ENCODE measurements at regions not wholly inside any gene's neighbourhood (a gene's known extent, or its start where the extent isn't known, plus 50 kb on each side); places are given as distances from the start of the nearest gene placed in this dataset.

DNA sequence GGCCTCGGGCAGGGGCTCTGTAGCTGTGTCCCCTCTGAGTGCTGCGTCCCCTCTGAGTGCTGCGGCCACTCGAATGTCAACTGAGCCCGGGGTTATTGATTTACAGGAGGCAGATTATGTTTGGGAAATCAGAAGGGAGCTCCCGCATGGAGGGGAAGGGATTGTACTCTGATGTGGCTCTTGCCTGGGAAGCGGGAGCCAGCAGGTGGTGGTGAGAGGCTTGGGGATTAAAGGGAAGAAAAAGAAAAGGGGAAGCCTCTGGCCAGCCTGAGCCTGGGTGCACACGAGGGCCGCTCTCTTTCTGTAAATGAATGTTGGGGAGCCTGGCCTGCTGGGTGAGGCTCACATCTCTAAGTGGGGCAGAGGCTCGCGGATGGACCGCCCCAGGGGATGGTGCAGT lies 143.7 kb downstream of the AACS start (continued):
- TF ChIP-seq, protein P1, sequence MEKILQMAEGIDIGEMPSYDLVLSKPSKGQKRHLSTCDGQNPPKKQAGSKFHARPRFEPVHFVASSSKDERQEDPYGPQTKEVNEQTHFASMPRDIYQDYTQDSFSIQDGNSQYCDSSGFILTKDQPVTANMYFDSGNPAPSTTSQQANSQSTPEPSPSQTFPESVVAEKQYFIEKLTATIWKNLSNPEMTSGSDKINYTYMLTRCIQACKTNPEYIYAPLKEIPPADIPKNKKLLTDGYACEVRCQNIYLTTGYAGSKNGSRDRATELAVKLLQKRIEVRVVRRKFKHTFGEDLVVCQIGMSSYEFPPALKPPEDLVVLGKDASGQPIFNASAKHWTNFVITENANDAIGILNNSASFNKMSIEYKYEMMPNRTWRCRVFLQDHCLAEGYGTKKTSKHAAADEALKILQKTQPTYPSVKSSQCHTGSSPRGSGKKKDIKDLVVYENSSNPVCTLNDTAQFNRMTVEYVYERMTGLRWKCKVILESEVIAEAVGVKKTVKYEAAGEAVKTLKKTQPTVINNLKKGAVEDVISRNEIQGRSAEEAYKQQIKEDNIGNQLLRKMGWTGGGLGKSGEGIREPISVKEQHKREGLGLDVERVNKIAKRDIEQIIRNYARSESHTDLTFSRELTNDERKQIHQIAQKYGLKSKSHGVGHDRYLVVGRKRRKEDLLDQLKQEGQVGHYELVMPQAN (conservative IDR thresholded peaks at IDR 0.05): no peak

DNA sequence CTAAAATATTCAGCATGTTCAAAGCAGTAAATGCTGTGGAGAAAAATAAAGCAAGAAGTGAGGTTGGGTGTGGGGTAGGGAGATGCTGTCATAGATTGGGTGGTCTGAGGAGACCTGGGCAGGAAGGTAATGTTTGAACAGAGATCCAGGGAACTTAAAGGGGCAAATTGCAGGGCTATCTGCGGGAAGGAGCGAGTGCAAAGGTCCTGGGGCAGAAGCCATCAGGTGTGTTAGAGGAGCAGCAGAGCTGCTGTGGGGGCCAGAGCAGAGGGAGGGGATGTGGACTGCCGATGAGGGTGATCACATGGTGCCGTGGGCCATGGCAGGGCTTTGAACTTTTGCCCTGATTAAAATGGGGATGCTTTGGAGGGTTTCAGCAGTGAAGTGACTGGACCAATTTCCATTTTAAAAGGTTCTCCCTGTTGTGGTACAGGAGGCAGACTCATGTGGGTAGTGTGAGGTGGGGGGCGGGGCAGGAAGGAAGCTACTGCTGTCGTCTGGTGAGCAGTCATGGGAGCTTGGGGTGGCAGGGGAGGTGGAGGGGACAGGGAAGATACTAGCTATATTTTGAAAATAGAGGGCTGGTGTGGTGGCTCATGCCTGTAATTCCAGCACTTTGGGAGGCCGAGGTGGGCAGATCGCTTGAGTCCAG lies 145.0 kb downstream of the AACS start:
- H3K4me3 ChIP-seq: no peak overlapping the region
- ATAC-seq (no peak), DNase-seq (ENCODE audit: low read depth, low spot score) (no peak), FAIRE-seq (no peak)
- H2AFZ ChIP-seq (ENCODE audit: control insufficient read depth, low read depth, low read length): no peak overlapping the region
- no peaks in the 10 kb centered on the region for H4K20me1 ChIP-seq (ENCODE audit: control insufficient read depth, insufficient read depth)
- H3K79me2 ChIP-seq (ENCODE audit: control insufficient read depth, insufficient read depth, low read length): no peaks in the 10 kb centered on the region
- no peaks in the 10 kb centered on the region for H3K27me3 ChIP-seq (replicated peaks in 1 of 2; ENCODE audit: control insufficient read depth in 2 of 2, insufficient read depth in 2 of 2, low read length in 1 of 2)
- no peak overlapping the region for H3K9ac ChIP-seq (ENCODE audit: control insufficient read depth, insufficient read depth, low read length)
- ChIA-PET RAD21 (ENCODE audit: unreplicated experiment) (interaction anchor here (1.1 kb wide), 1 partner anchor 27 kb away, joined by 3 read pairs; no protein-coding TSS in a partner anchor), CTCF (interaction anchor here (1.2 to 1.5 kb wide), 2 partner anchors 7 to 10 kb away, joined by 3 to 4 read pairs; no protein-coding TSS in a partner anchor), SMC1A (ENCODE audit: uncharacterized antibody, unreplicated experiment) (interaction anchor here (1.4 kb wide), 1 partner anchor 9 kb away, joined by 3 read pairs; no protein-coding TSS in a partner anchor), POLR2A (no interaction called here)
- no peak overlapping the region for H3K4me2 ChIP-seq (ENCODE audit: control insufficient read depth, insufficient read depth)
- H3K4me1 ChIP-seq (ENCODE audit: control insufficient read depth, insufficient read depth, low read length): no peaks in the 10 kb centered on the region
- H3K36me3 ChIP-seq (ENCODE audit: control insufficient read depth in 2 of 2, insufficient read depth in 2 of 2, low read length in 1 of 2): no peaks in the 10 kb centered on the region
- no peaks in the 10 kb centered on the region for H3K9me3 ChIP-seq (replicated peaks; ENCODE audit: control insufficient read depth, insufficient read depth, low read length)
- in situ Hi-C loops (cut with MboI): no loop called here
- intact Hi-C loops (cut with micrococcal nuclease; ENCODE audit: unreplicated experiment): no loop called here
- no TSS peak for BruUV-seq (replicated peaks)
- H3K27ac ChIP-seq (ENCODE audit: control insufficient read depth, insufficient read depth): no peak overlapping the region
- WGBS (ENCODE audit: insufficient coverage, insufficient replicate concordance, low lambda C conversion rate, missing lambda C conversion rate): 31% methylated on average over 8 of the region's 8 CpGs
- TF ChIP-seq GATAD2B (conservative IDR thresholded peaks at IDR 0.05; ENCODE audit: low read depth) (no peak), MTA3 (IDR thresholded peaks at IDR 0.05; ENCODE audit: borderline replicate concordance, low read length) (no peak), BHLHE40 (IDR thresholded peaks at IDR 0.05; ENCODE audit: borderline replicate concordance in 1 of 2, low read depth in 2 of 2, low read length in 1 of 2) (no peak), EZH2 (IDR thresholded peaks at IDR 0.05; ENCODE audit: borderline replicate concordance, control insufficient read depth, low read depth, low read length) (no peak), ZNF622 (IDR thresholded peaks at IDR 0.05) (no peak), ZNF207 (IDR thresholded peaks at IDR 0.05; ENCODE audit: borderline replicate concordance) (no peak), CHD1 (IDR thresholded peaks at IDR 0.05; ENCODE audit: low read depth, low read length) (no peak), SMAD1 (IDR thresholded peaks at IDR 0.05; ENCODE audit: low read depth, partially characterized antibody) (no peak)
- TF ChIP-seq, protein P2, sequence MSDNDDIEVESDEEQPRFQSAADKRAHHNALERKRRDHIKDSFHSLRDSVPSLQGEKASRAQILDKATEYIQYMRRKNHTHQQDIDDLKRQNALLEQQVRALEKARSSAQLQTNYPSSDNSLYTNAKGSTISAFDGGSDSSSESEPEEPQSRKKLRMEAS (IDR thresholded peaks at IDR 0.05; ENCODE audit: low read depth, low read length): no peak
- TF ChIP-seq, protein P3, sequence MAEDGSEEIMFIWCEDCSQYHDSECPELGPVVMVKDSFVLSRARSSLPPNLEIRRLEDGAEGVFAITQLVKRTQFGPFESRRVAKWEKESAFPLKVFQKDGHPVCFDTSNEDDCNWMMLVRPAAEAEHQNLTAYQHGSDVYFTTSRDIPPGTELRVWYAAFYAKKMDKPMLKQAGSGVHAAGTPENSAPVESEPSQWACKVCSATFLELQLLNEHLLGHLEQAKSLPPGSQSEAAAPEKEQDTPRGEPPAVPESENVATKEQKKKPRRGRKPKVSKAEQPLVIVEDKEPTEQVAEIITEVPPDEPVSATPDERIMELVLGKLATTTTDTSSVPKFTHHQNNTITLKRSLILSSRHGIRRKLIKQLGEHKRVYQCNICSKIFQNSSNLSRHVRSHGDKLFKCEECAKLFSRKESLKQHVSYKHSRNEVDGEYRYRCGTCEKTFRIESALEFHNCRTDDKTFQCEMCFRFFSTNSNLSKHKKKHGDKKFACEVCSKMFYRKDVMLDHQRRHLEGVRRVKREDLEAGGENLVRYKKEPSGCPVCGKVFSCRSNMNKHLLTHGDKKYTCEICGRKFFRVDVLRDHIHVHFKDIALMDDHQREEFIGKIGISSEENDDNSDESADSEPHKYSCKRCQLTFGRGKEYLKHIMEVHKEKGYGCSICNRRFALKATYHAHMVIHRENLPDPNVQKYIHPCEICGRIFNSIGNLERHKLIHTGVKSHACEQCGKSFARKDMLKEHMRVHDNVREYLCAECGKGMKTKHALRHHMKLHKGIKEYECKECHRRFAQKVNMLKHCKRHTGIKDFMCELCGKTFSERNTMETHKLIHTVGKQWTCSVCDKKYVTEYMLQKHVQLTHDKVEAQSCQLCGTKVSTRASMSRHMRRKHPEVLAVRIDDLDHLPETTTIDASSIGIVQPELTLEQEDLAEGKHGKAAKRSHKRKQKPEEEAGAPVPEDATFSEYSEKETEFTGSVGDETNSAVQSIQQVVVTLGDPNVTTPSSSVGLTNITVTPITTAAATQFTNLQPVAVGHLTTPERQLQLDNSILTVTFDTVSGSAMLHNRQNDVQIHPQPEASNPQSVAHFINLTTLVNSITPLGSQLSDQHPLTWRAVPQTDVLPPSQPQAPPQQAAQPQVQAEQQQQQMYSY (CRISPR knock-in tag; IDR thresholded peaks at IDR 0.05): no peak
- TF ChIP-seq, protein P4, sequence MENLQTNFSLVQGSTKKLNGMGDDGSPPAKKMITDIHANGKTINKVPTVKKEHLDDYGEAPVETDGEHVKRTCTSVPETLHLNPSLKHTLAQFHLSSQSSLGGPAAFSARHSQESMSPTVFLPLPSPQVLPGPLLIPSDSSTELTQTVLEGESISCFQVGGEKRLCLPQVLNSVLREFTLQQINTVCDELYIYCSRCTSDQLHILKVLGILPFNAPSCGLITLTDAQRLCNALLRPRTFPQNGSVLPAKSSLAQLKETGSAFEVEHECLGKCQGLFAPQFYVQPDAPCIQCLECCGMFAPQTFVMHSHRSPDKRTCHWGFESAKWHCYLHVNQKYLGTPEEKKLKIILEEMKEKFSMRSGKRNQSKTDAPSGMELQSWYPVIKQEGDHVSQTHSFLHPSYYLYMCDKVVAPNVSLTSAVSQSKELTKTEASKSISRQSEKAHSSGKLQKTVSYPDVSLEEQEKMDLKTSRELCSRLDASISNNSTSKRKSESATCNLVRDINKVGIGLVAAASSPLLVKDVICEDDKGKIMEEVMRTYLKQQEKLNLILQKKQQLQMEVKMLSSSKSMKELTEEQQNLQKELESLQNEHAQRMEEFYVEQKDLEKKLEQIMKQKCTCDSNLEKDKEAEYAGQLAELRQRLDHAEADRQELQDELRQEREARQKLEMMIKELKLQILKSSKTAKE (IDR thresholded peaks at IDR 0.05; ENCODE audit: low read depth, poor library complexity, severe bottlenecking): no peak
- TF ChIP-seq, protein P5, sequence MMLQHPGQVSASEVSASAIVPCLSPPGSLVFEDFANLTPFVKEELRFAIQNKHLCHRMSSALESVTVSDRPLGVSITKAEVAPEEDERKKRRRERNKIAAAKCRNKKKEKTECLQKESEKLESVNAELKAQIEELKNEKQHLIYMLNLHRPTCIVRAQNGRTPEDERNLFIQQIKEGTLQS (IDR thresholded peaks at IDR 0.05; ENCODE audit: borderline replicate concordance, extremely low read depth, low read depth, low read length): no peak
